ENCODE measurements at regions not wholly inside any gene's neighbourhood (a gene's known extent, or its start where the extent isn't known, plus 50 kb on each side); places are given as distances from the start of the nearest gene placed in this dataset.

DNA sequence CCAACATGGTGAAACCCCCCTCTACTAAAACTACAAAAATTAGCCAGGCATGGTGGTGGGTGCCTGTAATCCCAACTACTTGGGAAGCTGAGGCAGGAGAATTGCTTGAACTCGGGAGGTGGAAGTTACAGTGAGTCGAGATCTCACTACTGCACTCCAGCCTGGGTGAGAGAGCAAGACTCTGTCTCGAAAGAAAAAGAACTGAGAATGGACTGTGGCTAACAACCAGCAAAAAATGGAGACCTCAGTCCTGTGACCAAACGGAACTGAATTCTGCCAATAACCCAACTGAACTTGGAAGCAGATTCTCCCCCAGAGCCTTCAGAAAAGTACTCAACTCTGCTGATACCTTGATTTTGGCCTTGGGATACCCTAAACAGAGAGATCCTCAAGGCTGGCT is 604.5 kb downstream of the DOK5 start:
- TF ChIP-seq, protein P1, sequence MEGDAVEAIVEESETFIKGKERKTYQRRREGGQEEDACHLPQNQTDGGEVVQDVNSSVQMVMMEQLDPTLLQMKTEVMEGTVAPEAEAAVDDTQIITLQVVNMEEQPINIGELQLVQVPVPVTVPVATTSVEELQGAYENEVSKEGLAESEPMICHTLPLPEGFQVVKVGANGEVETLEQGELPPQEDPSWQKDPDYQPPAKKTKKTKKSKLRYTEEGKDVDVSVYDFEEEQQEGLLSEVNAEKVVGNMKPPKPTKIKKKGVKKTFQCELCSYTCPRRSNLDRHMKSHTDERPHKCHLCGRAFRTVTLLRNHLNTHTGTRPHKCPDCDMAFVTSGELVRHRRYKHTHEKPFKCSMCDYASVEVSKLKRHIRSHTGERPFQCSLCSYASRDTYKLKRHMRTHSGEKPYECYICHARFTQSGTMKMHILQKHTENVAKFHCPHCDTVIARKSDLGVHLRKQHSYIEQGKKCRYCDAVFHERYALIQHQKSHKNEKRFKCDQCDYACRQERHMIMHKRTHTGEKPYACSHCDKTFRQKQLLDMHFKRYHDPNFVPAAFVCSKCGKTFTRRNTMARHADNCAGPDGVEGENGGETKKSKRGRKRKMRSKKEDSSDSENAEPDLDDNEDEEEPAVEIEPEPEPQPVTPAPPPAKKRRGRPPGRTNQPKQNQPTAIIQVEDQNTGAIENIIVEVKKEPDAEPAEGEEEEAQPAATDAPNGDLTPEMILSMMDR (IDR thresholded peaks at IDR 0.05): no peak
- TF ChIP-seq EP300 (IDR thresholded peaks at IDR 0.05): no peak

Measured in esophagus muscularis mucosa (tissue), 3 donors.